Tibial nerve (tissue), 4 donors: ENCODE measurements at regions not wholly inside any gene's neighbourhood (a gene's known extent, or its start where the extent isn't known, plus 50 kb on each side); places are given as distances from the start of the nearest gene placed in this dataset.
"Not testable (repeated sequence)": the region's sequence is repeated elsewhere in the genome, so short reads cannot be mapped to it uniquely, and the experiment has no call there.

Experiments used
- EP300 ChIP-seq, 2 donors: sonication (generic); formaldehyde crosslinking; IDR thresholded peaks; one replicate each; pipeline ENCODE4 v1.6.1; 2017; ENCODE audit warnings: antibody characterized with exemption in 2 of 2, mild to moderate bottlenecking in 1 of 2
- TF ChIP-seq, protein P1 (sequence below), 5 experiments: fragments of 200-600 bp in 3 of 5; fragments of 450-650 bp in 2 of 5; sonication (generic) in 3 of 5; IDR thresholded peaks; one replicate each; pipeline ENCODE4 v1.5.1; 2016 to 2019; ENCODE audit warnings: antibody characterized with exemption in 5 of 5, mild to moderate bottlenecking in 3 of 5, moderate library complexity in 2 of 5

DNA sequence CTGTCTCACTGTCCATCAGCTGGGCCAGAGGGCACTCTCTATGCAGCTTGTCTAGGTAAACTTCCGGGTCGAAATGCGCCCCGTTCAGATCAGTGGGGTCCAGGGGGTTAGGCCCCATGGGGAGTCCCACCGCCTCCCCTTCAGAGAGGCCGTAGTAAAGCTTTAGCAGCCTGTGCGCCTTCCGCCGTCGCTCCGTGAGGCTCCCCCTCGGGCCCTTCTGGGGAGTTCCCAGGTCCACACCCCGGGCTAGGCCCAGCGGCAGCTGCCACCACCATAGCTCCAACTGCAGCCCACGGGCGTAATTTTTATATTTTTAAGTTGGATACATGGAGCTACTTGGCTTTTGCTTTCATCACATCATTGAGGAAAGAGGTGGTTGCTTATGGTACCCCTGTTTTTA, 73.7 kb upstream of the FRG2C start:
- TF ChIP-seq, protein P1, sequence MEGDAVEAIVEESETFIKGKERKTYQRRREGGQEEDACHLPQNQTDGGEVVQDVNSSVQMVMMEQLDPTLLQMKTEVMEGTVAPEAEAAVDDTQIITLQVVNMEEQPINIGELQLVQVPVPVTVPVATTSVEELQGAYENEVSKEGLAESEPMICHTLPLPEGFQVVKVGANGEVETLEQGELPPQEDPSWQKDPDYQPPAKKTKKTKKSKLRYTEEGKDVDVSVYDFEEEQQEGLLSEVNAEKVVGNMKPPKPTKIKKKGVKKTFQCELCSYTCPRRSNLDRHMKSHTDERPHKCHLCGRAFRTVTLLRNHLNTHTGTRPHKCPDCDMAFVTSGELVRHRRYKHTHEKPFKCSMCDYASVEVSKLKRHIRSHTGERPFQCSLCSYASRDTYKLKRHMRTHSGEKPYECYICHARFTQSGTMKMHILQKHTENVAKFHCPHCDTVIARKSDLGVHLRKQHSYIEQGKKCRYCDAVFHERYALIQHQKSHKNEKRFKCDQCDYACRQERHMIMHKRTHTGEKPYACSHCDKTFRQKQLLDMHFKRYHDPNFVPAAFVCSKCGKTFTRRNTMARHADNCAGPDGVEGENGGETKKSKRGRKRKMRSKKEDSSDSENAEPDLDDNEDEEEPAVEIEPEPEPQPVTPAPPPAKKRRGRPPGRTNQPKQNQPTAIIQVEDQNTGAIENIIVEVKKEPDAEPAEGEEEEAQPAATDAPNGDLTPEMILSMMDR (IDR thresholded peaks at IDR 0.05), result not testable (repeated sequence)
- not testable (repeated sequence) for TF ChIP-seq EP300 (IDR thresholded peaks at IDR 0.05)
